ENCODE measurements at regions not wholly inside any gene's neighbourhood (a gene's known extent, or its start where the extent isn't known, plus 50 kb on each side); places are given as distances from the start of the nearest gene placed in this dataset.

DNA sequence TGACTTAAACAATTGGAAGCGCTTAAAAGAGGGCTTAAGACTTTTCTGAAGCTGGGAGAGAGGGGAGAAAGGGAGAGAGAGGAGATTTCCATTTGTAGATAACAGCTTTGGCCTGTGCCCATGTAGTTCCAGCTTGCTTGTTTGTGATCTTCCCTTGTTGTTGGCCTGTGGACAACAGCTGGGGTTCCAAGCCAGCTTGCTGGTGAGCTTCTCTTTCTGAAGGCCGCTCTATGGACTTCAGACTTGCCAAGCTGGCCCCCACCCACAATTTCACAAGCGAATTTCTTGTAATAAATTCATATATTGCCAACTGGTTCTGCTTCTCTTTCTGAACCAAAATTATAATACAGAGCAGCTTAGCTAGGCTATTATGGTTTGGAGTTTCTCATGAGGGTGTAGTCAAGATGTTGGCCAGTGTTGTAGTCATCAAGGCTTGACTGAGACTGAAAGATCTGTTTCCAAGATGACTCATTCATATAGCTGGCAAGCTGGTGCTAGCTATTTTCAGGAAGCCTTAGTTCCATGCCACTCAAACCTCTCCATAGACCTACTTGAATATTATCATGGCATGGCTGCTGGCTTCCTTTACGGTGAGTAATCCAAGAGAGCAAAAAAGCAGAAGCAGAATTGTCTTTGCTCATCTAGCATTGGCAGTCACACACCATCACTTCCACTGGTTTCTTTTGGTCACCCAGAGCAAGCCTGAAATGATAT lies 89.4 kb downstream of the ATP23 start:
- Histone ChIP-seq H3K4me3 (ENCODE audit: low read length in 2 of 2) (no peak overlapping the region), H3K27ac (ENCODE audit: low read depth in 1 of 2, low read length in 1 of 2) (no peak overlapping the region), H3K27me3 (ENCODE audit: control insufficient read depth in 2 of 2, insufficient read depth in 1 of 2, low read length in 1 of 2) (no peaks in the 10 kb centered on the region), H3K4me1 (ENCODE audit: control insufficient read depth in 2 of 2, insufficient read depth in 2 of 2, low read length in 2 of 2) (no peaks in the 10 kb centered on the region), H3K36me3 (ENCODE audit: control insufficient read depth in 2 of 2, insufficient read depth in 2 of 2, low read length in 1 of 2) (no peaks in the 10 kb centered on the region), H3K9me3 (ENCODE audit: control insufficient read depth in 2 of 2, insufficient read depth in 1 of 2, low read length in 1 of 2) (peaks cover under 1 to 12% of the 10 kb centered on the region in 2 donors)
- 92% methylated on average over 4 of the region's 4 CpGs for WGBS
- no peak for DNase-seq (ENCODE audit: low read depth in 6 of 9, low spot score in 9 of 9)

DNA sequence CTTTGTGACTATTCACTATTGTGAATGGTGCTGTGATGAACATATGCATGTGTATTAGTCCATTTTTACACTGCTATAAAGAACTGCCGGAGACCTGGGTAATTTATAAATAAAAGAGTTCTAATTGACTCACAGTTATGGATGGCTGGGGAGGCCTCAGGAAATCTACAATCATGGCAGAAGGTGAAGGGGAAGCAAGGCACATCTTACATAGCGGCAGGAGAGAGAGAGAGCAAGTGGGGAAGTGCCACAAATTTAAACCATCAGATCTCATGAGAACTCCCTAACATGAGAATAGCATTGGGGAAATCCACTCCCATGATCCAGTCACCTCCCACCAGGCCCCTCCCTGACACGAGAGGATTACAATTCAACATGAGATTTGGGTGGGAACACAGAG lies 90.8 kb downstream of the ATP23 start:
- H3K36me3 ChIP-seq (ENCODE audit: control insufficient read depth in 2 of 2, insufficient read depth in 2 of 2, low read length in 1 of 2) = no peaks in the 10 kb centered on the region
- H3K27ac ChIP-seq (ENCODE audit: low read depth in 1 of 2, low read length in 1 of 2) = no peak overlapping the region
- H3K4me3 ChIP-seq (ENCODE audit: low read length in 2 of 2) = no peak overlapping the region
- DNase-seq (ENCODE audit: low read depth in 6 of 9, low spot score in 9 of 9) = no peak
- H3K9me3 ChIP-seq (ENCODE audit: control insufficient read depth in 2 of 2, insufficient read depth in 1 of 2, low read length in 1 of 2) = peaks cover 2 to 16% of the 10 kb centered on the region in 2 donors
- no peaks in the 10 kb centered on the region for H3K27me3 ChIP-seq (ENCODE audit: control insufficient read depth in 2 of 2, insufficient read depth in 1 of 2, low read length in 1 of 2)
- WGBS = 92% methylated on average over 3 of the region's 3 CpGs
- no peaks in the 10 kb centered on the region for H3K4me1 ChIP-seq (ENCODE audit: control insufficient read depth in 2 of 2, insufficient read depth in 2 of 2, low read length in 2 of 2)

DNA sequence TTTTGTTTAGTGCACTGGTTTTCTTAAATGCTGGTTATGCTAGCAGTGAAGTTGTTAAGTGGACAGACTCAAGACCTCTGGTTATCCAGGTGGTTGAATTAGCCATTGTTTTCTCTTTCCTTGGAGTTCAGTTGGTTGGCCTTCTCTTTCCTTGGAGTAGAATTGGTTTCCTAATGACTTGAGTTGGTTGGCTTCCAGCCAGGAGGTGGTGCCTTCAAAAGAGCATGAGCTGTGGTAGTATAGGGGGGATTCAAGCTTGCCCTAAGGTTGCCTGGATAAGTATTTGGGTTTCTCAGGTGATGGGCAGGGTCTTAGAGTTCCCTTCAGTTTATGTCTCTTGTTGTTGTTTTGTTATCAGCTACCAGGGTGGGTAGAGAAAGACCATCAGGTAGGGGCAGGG lies 92.5 kb downstream of the ATP23 start:
- H3K4me1 ChIP-seq (ENCODE audit: control insufficient read depth in 2 of 2, insufficient read depth in 2 of 2, low read length in 2 of 2) = no peaks in the 10 kb centered on the region
- no peak overlapping the region for H3K27ac ChIP-seq (ENCODE audit: low read depth in 1 of 2, low read length in 1 of 2)

DNA sequence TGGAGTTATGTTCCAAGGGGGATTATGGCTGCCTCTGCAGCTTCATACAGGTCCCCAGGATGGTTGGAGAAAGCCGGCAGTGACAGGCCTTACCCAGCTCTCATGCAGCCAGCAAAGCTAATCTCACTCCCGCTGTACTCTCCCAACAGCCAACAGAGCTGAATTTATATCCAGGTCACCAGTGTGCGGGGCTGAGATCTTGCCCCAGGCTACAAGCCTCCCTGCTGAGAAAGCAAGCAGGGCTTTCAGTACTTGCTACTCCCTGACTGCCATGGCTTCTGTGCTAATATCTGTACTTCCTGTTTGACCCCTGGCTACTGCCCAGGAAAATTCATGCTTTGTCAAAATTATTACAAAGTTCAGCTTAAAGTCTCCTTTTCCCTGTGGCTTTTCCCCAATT lies 92.9 kb downstream of the ATP23 start:
- H3K36me3 ChIP-seq (ENCODE audit: control insufficient read depth in 2 of 2, insufficient read depth in 2 of 2, low read length in 1 of 2) = no peaks in the 10 kb centered on the region
- 93% methylated on average over 3 of the region's 3 CpGs for WGBS
- no peak overlapping the region for H3K4me3 ChIP-seq (ENCODE audit: low read length in 2 of 2)
- H3K4me1 ChIP-seq (ENCODE audit: control insufficient read depth in 2 of 2, insufficient read depth in 2 of 2, low read length in 2 of 2) = no peaks in the 10 kb centered on the region
- H3K27ac ChIP-seq (ENCODE audit: low read depth in 1 of 2, low read length in 1 of 2) = no peak overlapping the region
- DNase-seq (ENCODE audit: low read depth in 6 of 9, low spot score in 9 of 9) = no peak
- peaks cover 2 to 16% of the 10 kb centered on the region in 2 donors for H3K9me3 ChIP-seq (ENCODE audit: control insufficient read depth in 2 of 2, insufficient read depth in 1 of 2, low read length in 1 of 2)
- no peaks in the 10 kb centered on the region for H3K27me3 ChIP-seq (ENCODE audit: control insufficient read depth in 2 of 2, insufficient read depth in 1 of 2, low read length in 1 of 2)

More for the DNA sequence above, 92.5 kb downstream of the ATP23 start:
- peaks cover 2 to 16% of the 10 kb centered on the region in 2 donors for H3K9me3 ChIP-seq (ENCODE audit: control insufficient read depth in 2 of 2, insufficient read depth in 1 of 2, low read length in 1 of 2)
- H3K4me3 ChIP-seq (ENCODE audit: low read length in 2 of 2) = no peak overlapping the region
- DNase-seq (ENCODE audit: low read depth in 6 of 9, low spot score in 9 of 9) = no peak
- no peaks in the 10 kb centered on the region for H3K27me3 ChIP-seq (ENCODE audit: control insufficient read depth in 2 of 2, insufficient read depth in 1 of 2, low read length in 1 of 2)
- H3K36me3 ChIP-seq (ENCODE audit: control insufficient read depth in 2 of 2, insufficient read depth in 2 of 2, low read length in 1 of 2) = no peaks in the 10 kb centered on the region

DNA sequence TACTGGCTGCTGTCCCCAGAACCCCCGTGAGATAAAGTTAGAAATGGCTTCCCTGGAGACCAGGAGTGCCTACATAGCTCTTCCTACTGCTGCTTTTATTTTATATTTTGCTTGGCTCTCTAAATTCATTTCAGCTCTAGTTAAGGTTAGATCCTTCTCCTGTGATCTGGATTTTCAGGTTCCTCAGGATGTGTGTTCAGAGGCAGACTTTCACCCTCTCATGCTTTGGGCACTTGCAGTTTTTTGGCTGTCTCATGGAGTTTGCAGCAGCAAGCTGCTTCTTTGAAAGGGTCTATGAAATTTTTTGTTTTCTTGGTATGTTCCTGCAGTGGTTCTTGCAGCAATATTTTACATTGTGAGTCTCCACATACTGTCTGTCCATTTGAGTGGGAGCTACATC lies 93.3 kb downstream of the ATP23 start:
- 0% methylated on average over 1 of the region's 1 CpG for WGBS
- Histone ChIP-seq H3K27ac (ENCODE audit: low read depth in 1 of 2, low read length in 1 of 2) (no peak overlapping the region), H3K36me3 (ENCODE audit: control insufficient read depth in 2 of 2, insufficient read depth in 2 of 2, low read length in 1 of 2) (no peaks in the 10 kb centered on the region), H3K27me3 (ENCODE audit: control insufficient read depth in 2 of 2, insufficient read depth in 1 of 2, low read length in 1 of 2) (no peaks in the 10 kb centered on the region), H3K9me3 (ENCODE audit: control insufficient read depth in 2 of 2, insufficient read depth in 1 of 2, low read length in 1 of 2) (peaks cover 2 to 16% of the 10 kb centered on the region in 2 donors), H3K4me1 (ENCODE audit: control insufficient read depth in 2 of 2, insufficient read depth in 2 of 2, low read length in 2 of 2) (no peaks in the 10 kb centered on the region), H3K4me3 (ENCODE audit: low read length in 2 of 2) (no peak overlapping the region)
- no peak for DNase-seq (ENCODE audit: low read depth in 6 of 9, low spot score in 9 of 9)

DNA sequence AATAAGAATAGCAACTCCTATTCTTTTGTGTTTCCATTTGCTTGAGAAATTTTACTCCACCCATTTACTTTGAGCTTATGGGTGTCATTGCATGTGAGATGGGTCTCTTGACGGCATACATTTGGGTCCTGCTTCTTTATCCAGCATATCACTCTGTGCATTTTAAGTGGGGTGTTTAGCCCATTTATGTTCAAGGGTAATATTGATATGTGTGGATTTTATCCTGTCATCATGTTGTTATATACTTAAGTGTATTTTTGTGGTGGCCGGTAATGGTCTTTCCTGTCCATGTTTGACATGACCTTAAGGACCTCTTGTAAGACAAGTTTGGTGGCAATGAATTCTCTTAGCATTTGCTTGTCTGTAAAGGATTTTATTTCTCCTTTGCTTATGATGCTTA lies 100.1 kb downstream of the ATP23 start:
- H3K9me3 ChIP-seq (ENCODE audit: control insufficient read depth in 2 of 2, insufficient read depth in 1 of 2, low read length in 1 of 2) = no peaks in the 10 kb centered on the region
- H3K27ac ChIP-seq (ENCODE audit: low read depth in 1 of 2, low read length in 1 of 2) = no peak overlapping the region
- no peak for DNase-seq (ENCODE audit: low read depth in 6 of 9, low spot score in 9 of 9)
- no peaks in the 10 kb centered on the region for H3K4me1 ChIP-seq (ENCODE audit: control insufficient read depth in 2 of 2, insufficient read depth in 2 of 2, low read length in 2 of 2)
- no peak overlapping the region for H3K4me3 ChIP-seq (ENCODE audit: low read length in 2 of 2)
- no peaks in the 10 kb centered on the region for H3K27me3 ChIP-seq (ENCODE audit: control insufficient read depth in 2 of 2, insufficient read depth in 1 of 2, low read length in 1 of 2)
- H3K36me3 ChIP-seq (ENCODE audit: control insufficient read depth in 2 of 2, insufficient read depth in 2 of 2, low read length in 1 of 2) = no peaks in the 10 kb centered on the region
- WGBS = 96% methylated on average over 2 of the region's 2 CpGs

DNA sequence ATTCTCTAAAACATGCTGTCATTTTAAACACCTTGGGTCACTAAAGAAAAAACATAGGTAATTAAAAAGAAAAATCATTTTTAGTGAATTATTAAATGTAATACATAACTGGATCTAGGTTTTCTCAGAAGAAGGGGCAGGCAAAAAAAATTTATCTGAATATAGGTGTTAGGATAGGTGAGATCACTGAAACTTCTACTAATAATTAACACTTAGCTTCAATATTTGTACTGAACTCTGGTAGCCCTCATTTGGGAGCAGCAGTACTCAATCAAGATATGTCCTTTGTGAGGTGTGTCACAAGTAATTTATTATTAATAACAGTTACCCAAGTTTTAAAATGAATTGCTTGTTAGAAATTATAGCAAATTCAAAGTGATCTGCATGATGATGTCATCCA lies 103.6 kb downstream of the ATP23 start:
- no peak for DNase-seq (ENCODE audit: low read depth in 6 of 9, low spot score in 9 of 9)
- no peaks in the 10 kb centered on the region for H3K36me3 ChIP-seq (ENCODE audit: control insufficient read depth in 2 of 2, insufficient read depth in 2 of 2, low read length in 1 of 2)
- H3K4me3 ChIP-seq (ENCODE audit: low read length in 2 of 2) = no peak overlapping the region
- no peak overlapping the region for H3K27ac ChIP-seq (ENCODE audit: low read depth in 1 of 2, low read length in 1 of 2)
- no peaks in the 10 kb centered on the region for H3K4me1 ChIP-seq (ENCODE audit: control insufficient read depth in 2 of 2, insufficient read depth in 2 of 2, low read length in 2 of 2)
- H3K9me3 ChIP-seq (ENCODE audit: control insufficient read depth in 2 of 2, insufficient read depth in 1 of 2, low read length in 1 of 2) = no peaks in the 10 kb centered on the region
- H3K27me3 ChIP-seq (ENCODE audit: control insufficient read depth in 2 of 2, insufficient read depth in 1 of 2, low read length in 1 of 2) = no peaks in the 10 kb centered on the region

DNA sequence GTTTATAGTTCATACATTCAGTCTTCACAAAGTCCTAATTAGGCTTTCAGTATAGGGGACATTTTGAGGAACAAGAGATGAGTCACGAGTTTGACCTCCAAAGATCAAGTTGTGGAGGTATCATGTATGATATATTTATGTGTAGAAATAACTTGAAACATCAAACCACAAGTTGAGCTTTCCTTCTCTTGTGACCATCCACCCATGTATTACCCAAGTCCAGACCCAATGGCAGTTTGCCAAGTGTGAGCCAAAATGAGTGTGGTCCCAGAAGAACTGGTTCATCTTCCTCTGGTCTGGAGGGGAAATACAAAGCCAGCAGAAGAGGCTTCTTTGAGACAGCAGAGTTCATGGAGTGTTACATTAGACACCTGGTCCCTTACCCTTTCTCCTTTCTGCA lies 104.9 kb downstream of the ATP23 start:
- WGBS = 73% methylated on average over 1 of the region's 1 CpG
- H3K27ac ChIP-seq (ENCODE audit: low read depth in 1 of 2, low read length in 1 of 2) = no peak overlapping the region
- no peaks in the 10 kb centered on the region for H3K27me3 ChIP-seq (ENCODE audit: control insufficient read depth in 2 of 2, insufficient read depth in 1 of 2, low read length in 1 of 2)
- no peaks in the 10 kb centered on the region for H3K4me1 ChIP-seq (ENCODE audit: control insufficient read depth in 2 of 2, insufficient read depth in 2 of 2, low read length in 2 of 2)
- no peaks in the 10 kb centered on the region for H3K36me3 ChIP-seq (ENCODE audit: control insufficient read depth in 2 of 2, insufficient read depth in 2 of 2, low read length in 1 of 2)
- no peaks in the 10 kb centered on the region for H3K9me3 ChIP-seq (ENCODE audit: control insufficient read depth in 2 of 2, insufficient read depth in 1 of 2, low read length in 1 of 2)
- no peak overlapping the region for H3K4me3 ChIP-seq (ENCODE audit: low read length in 2 of 2)
- no peak for DNase-seq (ENCODE audit: low read depth in 6 of 9, low spot score in 9 of 9)

DNA sequence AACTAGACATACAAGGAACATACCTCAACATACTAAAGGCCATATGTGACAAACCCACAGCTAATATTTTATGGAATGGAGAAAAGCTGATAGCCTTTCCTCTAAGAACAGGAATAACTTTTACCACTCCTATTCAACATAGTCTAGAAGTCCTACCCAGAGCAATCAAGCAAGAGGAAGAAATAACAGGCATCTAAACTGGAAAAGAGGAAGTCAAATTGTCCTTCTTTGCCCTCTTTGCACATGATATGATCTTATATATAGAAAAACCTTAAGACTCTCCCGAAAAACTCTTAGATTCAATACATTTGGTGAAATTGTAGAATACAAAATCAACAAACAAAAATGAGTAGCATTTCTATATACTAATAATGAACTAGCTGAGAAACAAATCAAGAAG lies 110.0 kb downstream of the ATP23 start:
- no peak overlapping the region for H3K27ac ChIP-seq (ENCODE audit: low read depth in 1 of 2, low read length in 1 of 2)
- H3K4me3 ChIP-seq (ENCODE audit: low read length in 2 of 2) = no peak overlapping the region
- no peaks in the 10 kb centered on the region for H3K27me3 ChIP-seq (ENCODE audit: control insufficient read depth in 2 of 2, insufficient read depth in 1 of 2, low read length in 1 of 2)
- no peaks in the 10 kb centered on the region for H3K4me1 ChIP-seq (ENCODE audit: control insufficient read depth in 2 of 2, insufficient read depth in 2 of 2, low read length in 2 of 2)
- WGBS = 0% methylated on average over 1 of the region's 1 CpG
- no peaks in the 10 kb centered on the region for H3K36me3 ChIP-seq (ENCODE audit: control insufficient read depth in 2 of 2, insufficient read depth in 2 of 2, low read length in 1 of 2)
- H3K9me3 ChIP-seq (ENCODE audit: control insufficient read depth in 2 of 2, insufficient read depth in 1 of 2, low read length in 1 of 2) = no peaks in the 10 kb centered on the region
- DNase-seq (ENCODE audit: low read depth in 6 of 9, low spot score in 9 of 9) = no peak

DNA sequence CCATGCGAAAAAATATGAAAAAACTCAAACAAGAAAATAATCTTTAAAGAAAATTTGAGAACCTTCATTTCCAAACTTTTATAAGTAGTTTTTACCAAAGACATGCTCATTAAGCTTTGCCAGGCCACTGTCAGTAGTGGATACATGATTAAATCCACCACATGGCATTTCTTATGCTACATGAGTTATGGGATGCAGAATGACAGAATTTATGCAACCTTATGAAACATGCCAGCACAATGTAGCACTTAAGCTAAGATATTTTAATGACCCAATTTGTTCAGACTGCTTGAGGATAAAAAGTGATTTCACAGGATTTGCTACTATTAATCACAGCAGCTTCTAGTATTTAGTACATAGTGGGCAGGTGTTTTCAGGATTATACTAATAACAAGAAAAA lies 123.3 kb downstream of the ATP23 start:
- H3K36me3 ChIP-seq (ENCODE audit: control insufficient read depth in 2 of 2, insufficient read depth in 2 of 2, low read length in 1 of 2) = no peaks in the 10 kb centered on the region
- no peak for DNase-seq (ENCODE audit: low read depth in 6 of 9, low spot score in 9 of 9)
- H3K9me3 ChIP-seq (ENCODE audit: control insufficient read depth in 2 of 2, insufficient read depth in 1 of 2, low read length in 1 of 2) = no peaks in the 10 kb centered on the region
- no peak overlapping the region for H3K4me3 ChIP-seq (ENCODE audit: low read length in 2 of 2)
- WGBS = 95% methylated on average over 1 of the region's 1 CpG
- H3K4me1 ChIP-seq (ENCODE audit: control insufficient read depth in 2 of 2, insufficient read depth in 2 of 2, low read length in 2 of 2) = no peaks in the 10 kb centered on the region
- no peak overlapping the region for H3K27ac ChIP-seq (ENCODE audit: low read depth in 1 of 2, low read length in 1 of 2)
- no peaks in the 10 kb centered on the region for H3K27me3 ChIP-seq (ENCODE audit: control insufficient read depth in 2 of 2, insufficient read depth in 1 of 2, low read length in 1 of 2)

Data from thymus (tissue), 11 donors.